ENCODE measurements at regions not wholly inside any gene's neighbourhood (a gene's known extent, or its start where the extent isn't known, plus 50 kb on each side); places are given as distances from the start of the nearest gene placed in this dataset.

DNA sequence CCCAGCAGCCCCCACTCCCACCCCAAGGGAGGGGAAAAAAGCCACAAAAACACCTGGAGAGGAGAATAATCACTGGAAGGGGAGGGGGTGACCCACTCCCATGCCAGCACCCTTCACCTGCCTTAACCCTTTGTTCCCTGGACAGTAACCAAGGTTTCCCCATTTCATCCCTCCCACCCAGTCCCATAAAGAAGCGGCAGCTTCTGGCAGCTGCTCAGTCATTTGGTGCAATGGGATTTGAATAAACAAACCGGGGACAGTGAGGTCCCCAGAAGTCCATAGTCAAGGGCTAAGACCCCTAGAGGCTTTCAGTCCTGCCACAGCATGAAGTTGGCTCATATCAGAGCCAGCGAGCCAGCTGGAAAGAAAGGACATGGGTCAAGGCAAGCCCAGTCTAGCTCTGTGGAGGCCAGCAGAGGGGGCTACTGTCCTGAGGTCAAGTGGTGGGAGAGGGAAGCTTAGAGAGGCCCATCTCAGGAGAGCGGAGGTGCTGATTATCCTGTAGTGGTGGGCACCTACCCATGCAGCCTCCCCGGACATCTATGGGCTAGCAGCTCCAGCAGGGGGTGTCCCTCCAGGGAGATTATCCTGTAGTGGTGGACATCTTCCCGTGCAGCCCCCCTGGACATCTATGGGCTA, 58.9 kb upstream of the LBX1 start:
- Histone ChIP-seq H3K27ac (ENCODE audit: low read length) (no peak overlapping the region), H3K27me3 (ENCODE audit: control insufficient read depth, insufficient read depth, low read length) (peaks cover 52% of the 10 kb centered on the region), H3K4me1 (ENCODE audit: control insufficient read depth, insufficient read depth, low read length) (peaks cover 17% of the 10 kb centered on the region), H3K36me3 (ENCODE audit: control insufficient read depth, insufficient read depth, low read length) (no peaks in the 10 kb centered on the region), H3K4me3 (ENCODE audit: low read length) (no peak overlapping the region), H3K9me3 (ENCODE audit: control insufficient read depth, insufficient read depth, low read length) (no peaks in the 10 kb centered on the region)
- DNase-seq (ENCODE audit: low read depth, low spot score), result no peak
- WGBS (ENCODE audit: insufficient coverage, insufficient read length), result no CpG with 5 or more reads among the region's 6 CpGs

DNA sequence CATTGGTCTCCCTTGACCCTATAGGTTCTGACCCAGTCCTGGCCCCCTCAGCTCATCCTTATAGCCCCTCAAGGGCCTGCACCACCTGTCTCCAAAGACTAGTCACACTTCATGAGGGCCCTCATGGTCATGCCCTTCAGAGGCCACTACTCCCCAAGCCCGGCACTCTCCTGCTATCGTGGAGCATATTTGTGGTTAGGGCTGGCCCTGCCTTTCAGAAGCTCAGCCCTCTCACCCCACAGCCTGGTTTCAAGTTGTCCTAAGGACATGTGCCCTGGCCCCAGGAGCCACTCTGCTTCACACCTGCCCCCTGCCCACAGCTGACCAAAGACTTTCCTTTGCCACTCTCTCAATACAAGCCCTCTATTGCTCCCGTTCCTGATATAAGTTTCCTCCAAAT, 60.3 kb upstream of the LBX1 start:
- WGBS (ENCODE audit: insufficient coverage, insufficient read length), result no CpG with 5 or more reads among the region's 3 CpGs
- Histone ChIP-seq H3K27ac (ENCODE audit: low read length) (no peak overlapping the region), H3K9me3 (ENCODE audit: control insufficient read depth, insufficient read depth, low read length) (no peaks in the 10 kb centered on the region), H3K27me3 (ENCODE audit: control insufficient read depth, insufficient read depth, low read length) (peaks cover 44% of the 10 kb centered on the region), H3K36me3 (ENCODE audit: control insufficient read depth, insufficient read depth, low read length) (no peaks in the 10 kb centered on the region), H3K4me3 (ENCODE audit: low read length) (no peak overlapping the region), H3K4me1 (ENCODE audit: control insufficient read depth, insufficient read depth, low read length) (peaks cover 14% of the 10 kb centered on the region)
- DNase-seq (ENCODE audit: low read depth, low spot score), result no peak

GRCh38 chr10:101290431-101290830, 61.2 kb upstream of the LBX1 start:
- H3K36me3 ChIP-seq (ENCODE audit: control insufficient read depth, insufficient read depth, low read length), result no peaks in the 10 kb centered on the region
- H3K9me3 ChIP-seq (ENCODE audit: control insufficient read depth, insufficient read depth, low read length), result no peaks in the 10 kb centered on the region
- no peak for DNase-seq (ENCODE audit: low read depth, low spot score)
- no peak overlapping the region for H3K27ac ChIP-seq (ENCODE audit: low read length)
- peaks cover 10% of the 10 kb centered on the region for H3K4me1 ChIP-seq (ENCODE audit: control insufficient read depth, insufficient read depth, low read length)
- H3K27me3 ChIP-seq (ENCODE audit: control insufficient read depth, insufficient read depth, low read length), result peaks cover 39% of the 10 kb centered on the region; the same call in 1 of the 2 replicates
- no peak overlapping the region for H3K4me3 ChIP-seq (ENCODE audit: low read length)
- no CpG with 5 or more reads among the region's 10 CpGs for WGBS (ENCODE audit: insufficient coverage, insufficient read length)

GRCh38 chr10:101290881-101291280, 61.6 kb upstream of the LBX1 start:
- Histone ChIP-seq H3K27ac (ENCODE audit: low read length) (no peak overlapping the region), H3K27me3 (ENCODE audit: control insufficient read depth, insufficient read depth, low read length) (peaks cover 40% of the 10 kb centered on the region; the same call in 1 of the 2 replicates), H3K36me3 (ENCODE audit: control insufficient read depth, insufficient read depth, low read length) (no peaks in the 10 kb centered on the region), H3K4me3 (ENCODE audit: low read length) (no peak overlapping the region; the same call in 1 of the 2 replicates), H3K9me3 (ENCODE audit: control insufficient read depth, insufficient read depth, low read length) (no peaks in the 10 kb centered on the region), H3K4me1 (ENCODE audit: control insufficient read depth, insufficient read depth, low read length) (peaks cover 9% of the 10 kb centered on the region)
- DNase-seq (ENCODE audit: low read depth, low spot score), result no peak
- WGBS (ENCODE audit: insufficient coverage, insufficient read length), result no CpG with 5 or more reads among the region's 8 CpGs

GRCh38 chr10:101291331-101292193, 62.3 kb upstream of the LBX1 start:
- 100% methylated on average over 1 of the region's 69 CpGs for WGBS (ENCODE audit: insufficient coverage, insufficient read length)
- peaks cover 9% of the 10 kb centered on the region for H3K4me1 ChIP-seq (ENCODE audit: control insufficient read depth, insufficient read depth, low read length)
- no peak overlapping the region for H3K27ac ChIP-seq (ENCODE audit: low read length)
- H3K27me3 ChIP-seq (ENCODE audit: control insufficient read depth, insufficient read depth, low read length), result peaks cover 40% of the 10 kb centered on the region; the same call in 1 of the 2 replicates
- no peak for DNase-seq (ENCODE audit: low read depth, low spot score)
- peak overlapping the region; percentile 41; the same call in 1 of the 2 replicates for H3K4me3 ChIP-seq (ENCODE audit: low read length)
- no peaks in the 10 kb centered on the region for H3K36me3 ChIP-seq (ENCODE audit: control insufficient read depth, insufficient read depth, low read length)
- H3K9me3 ChIP-seq (ENCODE audit: control insufficient read depth, insufficient read depth, low read length), result no peaks in the 10 kb centered on the region

GRCh38 chr10:101292194-101293006, 61.6 kb upstream of the BTRC start:
- H3K27me3 ChIP-seq (ENCODE audit: control insufficient read depth, insufficient read depth, low read length), result peaks cover 39% of the 10 kb centered on the region; the same call in 1 of the 2 replicates
- H3K4me1 ChIP-seq (ENCODE audit: control insufficient read depth, insufficient read depth, low read length), result peaks cover 8% of the 10 kb centered on the region
- H3K4me3 ChIP-seq (ENCODE audit: low read length), result peak overlapping the region; percentile 41; the same call in 1 of the 2 replicates
- no peaks in the 10 kb centered on the region for H3K9me3 ChIP-seq (ENCODE audit: control insufficient read depth, insufficient read depth, low read length)
- H3K27ac ChIP-seq (ENCODE audit: low read length), result no peak overlapping the region
- no CpG with 5 or more reads among the region's 65 CpGs for WGBS (ENCODE audit: insufficient coverage, insufficient read length)
- no peak for DNase-seq (ENCODE audit: low read depth, low spot score)
- H3K36me3 ChIP-seq (ENCODE audit: control insufficient read depth, insufficient read depth, low read length), result no peaks in the 10 kb centered on the region

DNA sequence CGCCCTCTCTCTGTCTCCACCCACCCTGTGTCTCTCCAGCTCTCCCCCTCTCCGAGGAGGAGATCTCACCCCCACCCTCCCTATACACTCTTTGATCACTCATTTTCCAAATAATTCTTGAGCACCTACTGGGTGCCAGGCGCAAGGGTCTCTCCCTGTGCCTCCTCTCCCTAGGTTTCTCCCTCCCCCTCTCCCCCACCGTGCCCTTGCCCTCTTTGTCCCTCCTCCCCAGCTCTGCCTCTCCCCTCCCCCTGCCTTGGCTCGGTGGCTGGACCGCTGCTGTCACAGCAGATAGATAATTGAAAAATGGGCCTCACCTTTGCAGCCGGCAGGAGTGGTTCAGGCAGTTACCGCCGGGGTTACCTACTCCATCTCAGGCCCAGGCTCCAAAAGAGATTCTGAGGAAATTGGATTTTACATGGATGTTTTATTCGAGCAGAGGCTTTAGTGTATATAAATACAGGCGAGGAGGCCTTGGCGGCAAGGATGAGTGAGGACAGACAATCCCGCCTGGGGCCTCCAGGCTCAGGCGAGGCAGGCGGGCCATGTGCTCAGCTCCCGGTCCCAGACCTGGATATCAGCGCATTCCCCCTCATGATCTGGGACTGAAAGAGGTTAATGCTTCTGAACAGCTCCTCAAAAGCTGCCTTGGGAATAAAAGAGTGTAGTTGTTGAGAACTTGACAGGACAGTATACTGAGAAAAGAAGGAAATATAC, 60.8 kb upstream of the BTRC start:
- Histone ChIP-seq H3K4me1 (ENCODE audit: control insufficient read depth, insufficient read depth, low read length) (peaks cover 8% of the 10 kb centered on the region), H3K9me3 (ENCODE audit: control insufficient read depth, insufficient read depth, low read length) (no peaks in the 10 kb centered on the region), H3K27me3 (ENCODE audit: control insufficient read depth, insufficient read depth, low read length) (peaks cover 38% of the 10 kb centered on the region; the same call in 1 of the 2 replicates), H3K27ac (ENCODE audit: low read length) (no peak overlapping the region), H3K4me3 (ENCODE audit: low read length) (peak overlapping the region; percentile 41; the same call in 1 of the 2 replicates), H3K36me3 (ENCODE audit: control insufficient read depth, insufficient read depth, low read length) (no peaks in the 10 kb centered on the region)
- DNase-seq (ENCODE audit: low read depth, low spot score), result no peak
- WGBS (ENCODE audit: insufficient coverage, insufficient read length), result no CpG with 5 or more reads among the region's 17 CpGs

DNA sequence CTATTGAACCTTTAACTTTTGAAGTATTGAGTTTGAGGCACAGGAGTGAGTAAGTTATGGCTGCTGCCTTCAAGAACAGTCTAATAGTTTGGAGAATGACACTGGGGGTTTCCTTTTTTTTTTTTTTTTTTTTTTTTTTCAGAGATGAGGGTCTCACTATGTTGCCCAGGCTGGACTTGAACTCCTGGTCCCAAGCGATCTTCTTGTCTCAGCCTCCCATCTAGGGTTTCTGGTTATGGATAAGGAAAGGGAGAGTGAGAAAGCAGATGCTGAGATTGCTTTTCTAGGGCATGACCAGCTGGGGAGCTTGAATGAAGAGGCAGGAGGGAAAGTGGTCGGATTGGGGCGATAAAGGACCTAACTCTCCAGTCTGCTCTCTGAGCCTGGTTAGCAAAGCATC, 59.9 kb upstream of the BTRC start:
- WGBS (ENCODE audit: insufficient coverage, insufficient read length), result no CpG with 5 or more reads among the region's 3 CpGs
- no peak for DNase-seq (ENCODE audit: low read depth, low spot score)
- Histone ChIP-seq H3K27ac (ENCODE audit: low read length) (no peak overlapping the region), H3K9me3 (ENCODE audit: control insufficient read depth, insufficient read depth, low read length) (no peaks in the 10 kb centered on the region), H3K27me3 (ENCODE audit: control insufficient read depth, insufficient read depth, low read length) (peaks cover 37% of the 10 kb centered on the region; the same call in 1 of the 2 replicates), H3K36me3 (ENCODE audit: control insufficient read depth, insufficient read depth, low read length) (no peaks in the 10 kb centered on the region), H3K4me1 (ENCODE audit: control insufficient read depth, insufficient read depth, low read length) (peaks cover 8% of the 10 kb centered on the region), H3K4me3 (ENCODE audit: low read length) (no peak overlapping the region)

DNA sequence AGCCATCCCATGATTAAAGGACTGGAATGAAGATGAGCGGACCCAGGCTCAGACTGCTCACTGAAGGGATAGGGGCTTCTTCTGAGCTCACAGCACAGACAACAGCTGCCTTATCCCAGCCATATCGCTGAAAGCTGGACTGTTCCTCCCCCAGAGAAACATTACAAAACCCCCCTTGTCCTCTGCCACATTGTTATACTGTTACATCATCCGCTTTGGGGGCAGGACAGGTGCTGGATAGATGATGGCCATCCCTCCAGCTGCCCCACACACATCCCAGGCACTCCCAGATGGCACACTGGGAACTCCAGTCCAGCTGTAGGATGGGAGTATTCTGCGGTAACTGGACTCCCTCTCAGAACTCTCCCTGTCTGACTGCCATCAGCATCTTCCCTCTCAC, 58.7 kb upstream of the BTRC start:
- Histone ChIP-seq H3K27ac (ENCODE audit: low read length) (no peak overlapping the region), H3K36me3 (ENCODE audit: control insufficient read depth, insufficient read depth, low read length) (no peaks in the 10 kb centered on the region), H3K9me3 (ENCODE audit: control insufficient read depth, insufficient read depth, low read length) (no peaks in the 10 kb centered on the region), H3K4me3 (ENCODE audit: low read length) (no peak overlapping the region), H3K27me3 (ENCODE audit: control insufficient read depth, insufficient read depth, low read length) (peaks cover 27% of the 10 kb centered on the region; the same call in 1 of the 2 replicates), H3K4me1 (ENCODE audit: control insufficient read depth, insufficient read depth, low read length) (peaks cover 4% of the 10 kb centered on the region)
- DNase-seq (ENCODE audit: low read depth, low spot score), result no peak
- no CpG with 5 or more reads among the region's 4 CpGs for WGBS (ENCODE audit: insufficient coverage, insufficient read length)

Data from iPS DF 6.9 (cell line).